NB4 (cell line): ENCODE measurements at regions not wholly inside any gene's neighbourhood (a gene's known extent, or its start where the extent isn't known, plus 50 kb on each side); places are given as distances from the start of the nearest gene placed in this dataset.
"Not testable (repeated sequence)": the region's sequence is repeated elsewhere in the genome, so short reads cannot be mapped to it uniquely, and the experiment has no call there.

Source experiments
- DNase-seq: peaks from one replicate; pipeline ENCODE4 v3.0.0; 2010; ENCODE audit warnings: low read depth
- H3K4me3 ChIP-seq: one replicate; pipeline ENCODE4 v1.5.1; 2011; ENCODE audit warnings: mild to moderate bottlenecking, low read depth, low read length, moderate library complexity
- MYC ChIP-seq: IDR thresholded peaks from 2 replicates; pipeline ENCODE4 v1.6.1; 2011; ENCODE audit warnings: low read depth, low read length
- POLR2A ChIP-seq: IDR thresholded peaks from 2 replicates; pipeline ENCODE4 v1.6.1; 2011; ENCODE audit warnings: mild to moderate bottlenecking; ENCODE audit not compliant: insufficient read length; ENCODE audit errors: extremely low read depth
- TF ChIP-seq, protein P1 (sequence below): IDR thresholded peaks from 2 replicates; pipeline ENCODE4 v1.6.1; 2011; ENCODE audit warnings: low read depth, low read length
- TF ChIP-seq, protein P2 (sequence below): IDR thresholded peaks from one replicate; pipeline ENCODE4 v1.5.1; 2012; ENCODE audit warnings: low read depth, low read length

DNA sequence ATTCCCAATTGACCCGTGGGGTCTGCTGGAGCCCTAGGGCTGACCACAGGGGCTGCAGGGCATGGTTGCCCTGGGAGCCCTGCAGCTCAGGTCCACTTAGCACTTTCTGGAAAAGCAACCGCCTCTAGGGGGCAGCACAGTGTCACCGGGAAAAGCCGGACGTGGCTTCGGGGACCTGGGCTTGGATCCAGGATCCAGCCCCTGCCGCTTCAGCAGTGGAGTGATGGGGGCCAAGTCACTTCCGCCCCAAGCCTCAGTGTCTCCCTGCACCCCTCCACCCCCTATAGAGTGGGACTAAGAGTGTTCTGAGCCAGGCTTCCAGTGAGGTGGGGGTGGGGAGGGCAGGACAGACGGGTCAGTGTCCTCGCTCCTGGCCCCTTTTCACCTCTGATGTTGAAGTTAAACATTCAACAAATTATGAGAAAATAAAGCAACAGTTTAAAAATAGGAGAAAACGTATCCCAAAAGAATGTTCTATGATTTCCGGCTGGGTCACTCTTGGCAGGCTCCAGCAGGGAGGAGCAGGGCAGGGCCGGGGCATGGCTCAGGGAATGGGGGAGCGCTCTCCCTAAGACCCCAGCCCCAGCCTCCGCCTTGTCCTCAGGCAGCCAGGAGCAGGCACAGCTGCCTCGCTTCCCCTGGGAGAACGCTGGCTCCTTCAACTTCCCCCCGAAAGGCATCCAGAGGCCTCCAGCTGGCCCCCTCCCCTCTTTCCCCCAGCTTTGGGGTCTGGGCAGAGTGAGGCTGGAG is 96.5 kb upstream of the FGF3 start:
- TF ChIP-seq, protein P1, sequence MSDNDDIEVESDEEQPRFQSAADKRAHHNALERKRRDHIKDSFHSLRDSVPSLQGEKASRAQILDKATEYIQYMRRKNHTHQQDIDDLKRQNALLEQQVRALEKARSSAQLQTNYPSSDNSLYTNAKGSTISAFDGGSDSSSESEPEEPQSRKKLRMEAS, result no peak
- TF ChIP-seq, protein P2, sequence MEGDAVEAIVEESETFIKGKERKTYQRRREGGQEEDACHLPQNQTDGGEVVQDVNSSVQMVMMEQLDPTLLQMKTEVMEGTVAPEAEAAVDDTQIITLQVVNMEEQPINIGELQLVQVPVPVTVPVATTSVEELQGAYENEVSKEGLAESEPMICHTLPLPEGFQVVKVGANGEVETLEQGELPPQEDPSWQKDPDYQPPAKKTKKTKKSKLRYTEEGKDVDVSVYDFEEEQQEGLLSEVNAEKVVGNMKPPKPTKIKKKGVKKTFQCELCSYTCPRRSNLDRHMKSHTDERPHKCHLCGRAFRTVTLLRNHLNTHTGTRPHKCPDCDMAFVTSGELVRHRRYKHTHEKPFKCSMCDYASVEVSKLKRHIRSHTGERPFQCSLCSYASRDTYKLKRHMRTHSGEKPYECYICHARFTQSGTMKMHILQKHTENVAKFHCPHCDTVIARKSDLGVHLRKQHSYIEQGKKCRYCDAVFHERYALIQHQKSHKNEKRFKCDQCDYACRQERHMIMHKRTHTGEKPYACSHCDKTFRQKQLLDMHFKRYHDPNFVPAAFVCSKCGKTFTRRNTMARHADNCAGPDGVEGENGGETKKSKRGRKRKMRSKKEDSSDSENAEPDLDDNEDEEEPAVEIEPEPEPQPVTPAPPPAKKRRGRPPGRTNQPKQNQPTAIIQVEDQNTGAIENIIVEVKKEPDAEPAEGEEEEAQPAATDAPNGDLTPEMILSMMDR, result peak; percentile 79
- peak; percentile 68 for DNase-seq
- no peak overlapping the region for H3K4me3 ChIP-seq

DNA sequence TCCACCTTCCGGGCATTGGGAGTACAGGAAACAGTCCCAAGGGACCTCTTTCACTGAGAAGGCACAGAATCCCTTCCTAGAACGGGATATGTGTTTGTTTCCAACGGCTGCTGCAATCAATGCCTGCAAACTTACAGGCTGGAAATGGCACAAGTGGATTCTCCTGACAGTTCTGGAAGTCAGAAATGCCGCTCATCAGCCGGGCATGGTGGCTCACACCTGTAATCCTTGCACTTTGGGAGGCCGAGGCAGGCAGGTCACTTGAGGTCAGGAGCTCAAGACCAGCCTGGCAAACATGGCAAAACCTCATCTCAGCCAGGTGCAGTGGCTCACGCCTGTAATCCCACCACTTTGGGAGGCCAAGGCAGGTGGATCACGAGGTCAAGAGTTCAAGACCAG is 97.0 kb upstream of the FGF3 start:
- not testable (repeated sequence) for DNase-seq, H3K4me3 ChIP-seq

DNA sequence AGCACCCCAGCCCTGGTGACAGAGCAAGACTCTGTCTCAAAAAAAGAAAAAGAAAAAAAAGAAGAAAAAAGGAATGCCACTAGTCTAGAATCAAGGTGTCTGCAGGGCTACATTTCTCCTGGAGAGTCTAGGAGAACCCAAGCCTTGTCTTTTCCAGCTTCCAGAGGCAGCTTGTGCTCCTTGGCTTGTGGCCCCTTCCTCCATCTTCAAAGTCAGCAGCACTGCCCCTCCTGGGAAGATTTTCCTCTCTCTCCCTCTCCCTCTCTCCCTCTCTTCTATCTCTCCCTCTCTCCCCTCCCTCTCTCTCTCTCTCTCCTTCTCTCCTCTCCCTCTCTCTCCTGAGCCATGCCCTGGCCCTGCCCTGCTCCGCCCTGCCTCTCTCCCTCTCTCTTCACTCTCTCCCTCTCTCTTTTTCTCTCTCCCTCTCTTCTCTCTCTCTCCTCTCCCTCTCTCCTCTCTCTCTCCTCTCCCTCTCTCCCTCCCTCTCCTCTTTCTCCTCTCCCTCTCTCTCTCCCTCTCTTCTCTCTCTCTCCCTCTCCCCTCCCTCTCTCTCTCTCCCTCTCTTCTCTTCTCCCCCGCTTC is 97.7 kb upstream of the FGF3 start:
- DNase-seq, result no peak
- no peak overlapping the region for H3K4me3 ChIP-seq
- TF ChIP-seq, protein P2, result no peak
- TF ChIP-seq MYC (no peak), POLR2A (no peak)
- TF ChIP-seq, protein P1, result no peak

DNA sequence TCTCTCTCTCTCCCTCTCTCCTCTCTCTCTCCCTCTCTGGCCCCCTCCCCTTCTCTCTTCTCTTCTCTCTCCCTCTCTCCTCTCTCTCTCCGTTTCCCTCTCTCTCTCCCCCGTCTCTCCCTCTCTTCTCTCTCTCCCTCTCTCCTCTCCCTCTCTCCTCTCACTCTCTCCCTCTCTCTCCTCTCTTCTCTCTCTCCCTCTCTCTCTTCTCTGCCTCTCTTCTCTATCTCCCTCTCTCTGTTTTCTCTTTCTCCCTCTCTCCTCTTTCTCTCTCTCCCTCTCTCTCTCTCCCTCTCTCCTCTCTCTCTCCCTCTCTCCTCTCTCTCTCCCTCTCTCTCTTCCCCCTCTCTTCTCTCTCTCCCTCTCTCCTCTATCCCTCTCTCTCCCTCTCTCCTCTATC is 98.3 kb upstream of the FGF3 start:
- TF ChIP-seq POLR2A (no peak), MYC (no peak)
- TF ChIP-seq, protein P2, result no peak
- TF ChIP-seq, protein P1, result no peak
- no peak for DNase-seq
- no peak overlapping the region for H3K4me3 ChIP-seq

DNA sequence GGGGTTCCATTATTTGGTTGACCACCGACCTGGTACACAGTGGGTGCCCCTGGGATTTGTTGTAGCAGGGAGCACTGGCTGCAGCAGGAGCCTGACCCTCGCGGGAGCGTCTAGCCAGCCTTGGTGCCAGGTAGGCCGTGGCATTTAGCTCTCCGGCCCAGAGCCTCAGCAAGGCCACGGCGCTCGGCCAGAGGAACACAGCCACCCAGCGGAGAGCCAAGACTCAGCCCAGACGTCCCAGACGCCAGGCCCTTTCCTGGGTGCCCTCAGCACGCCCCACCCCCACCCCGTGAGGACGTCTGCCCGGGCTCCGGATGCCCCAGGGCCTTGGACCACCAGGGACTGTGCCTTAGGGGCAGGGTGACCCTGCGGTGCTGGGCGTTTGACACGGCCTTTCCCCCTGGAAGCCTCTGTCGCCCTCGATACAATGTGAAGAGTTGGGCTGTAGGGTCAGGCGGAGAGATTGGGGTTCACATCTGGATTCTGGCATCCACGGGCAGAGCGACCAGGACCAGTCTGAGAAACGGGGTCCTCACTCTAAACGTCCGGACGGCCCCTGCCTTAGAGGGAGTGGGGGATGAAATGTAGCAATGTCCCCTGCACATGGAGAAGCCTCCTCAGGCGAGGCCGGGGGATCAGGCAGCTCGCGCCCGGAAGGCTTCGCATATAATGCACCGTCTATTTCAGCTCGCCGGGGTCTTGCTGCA is 99.2 kb upstream of the FGF3 start:
- no peak overlapping the region for H3K4me3 ChIP-seq
- DNase-seq, result no peak
- TF ChIP-seq, protein P1, result no peak
- TF ChIP-seq, protein P2, result no peak
- no peak for TF ChIP-seq MYC
- no peak for TF ChIP-seq POLR2A

DNA sequence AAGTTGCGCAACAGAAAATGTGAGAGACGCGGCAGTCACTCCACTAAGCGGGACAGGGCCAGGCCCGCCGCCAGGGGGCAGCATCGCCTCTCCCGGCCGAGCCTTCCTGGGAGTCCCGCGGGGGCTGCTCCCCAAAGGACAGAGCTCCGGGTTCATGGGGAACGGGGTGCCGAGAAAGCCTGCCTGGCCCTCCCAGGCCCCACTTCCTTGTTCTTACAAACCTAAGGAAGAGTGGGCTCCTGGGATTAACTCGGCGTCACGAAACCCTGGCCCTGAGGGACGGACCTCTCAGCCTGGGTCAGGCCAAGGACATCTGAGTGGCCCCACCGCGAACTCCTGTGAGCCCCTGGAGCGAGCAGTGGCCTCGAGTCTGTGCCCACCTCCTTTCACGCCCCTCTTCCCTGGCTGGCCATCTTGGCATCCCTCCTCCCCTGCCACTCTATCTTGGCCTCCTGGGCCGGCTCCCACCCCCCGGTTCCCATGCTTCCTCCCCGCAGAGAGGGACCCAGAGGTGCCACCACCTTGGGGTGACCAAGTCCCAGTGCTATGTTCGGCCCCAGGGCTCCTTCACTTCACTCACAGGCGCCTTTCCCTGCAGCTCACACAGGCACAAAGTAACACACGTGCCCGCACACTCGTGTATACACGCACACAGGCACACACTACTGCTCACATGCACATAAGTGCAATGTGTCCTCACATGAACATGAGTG is 99.9 kb upstream of the FGF3 start:
- H3K4me3 ChIP-seq, result no peak overlapping the region
- TF ChIP-seq, protein P2, result peak; percentile 82
- peak; percentile 57 for TF ChIP-seq MYC
- TF ChIP-seq POLR2A, result no peak
- DNase-seq, result peak; percentile 85
